ENCODE measurements at regions not wholly inside any gene's neighbourhood (a gene's known extent, or its start where the extent isn't known, plus 50 kb on each side); places are given as distances from the start of the nearest gene placed in this dataset.

- ATAC-seq, result peak; percentile 72
- intact Hi-C loops (cut with DNase I, micrococcal nuclease), result no loop called here
- no peak for DNase-seq
Observed at GRCh38 chr3:72299823-72300222, 514.9 kb upstream of the PROK2 start.

DNA sequence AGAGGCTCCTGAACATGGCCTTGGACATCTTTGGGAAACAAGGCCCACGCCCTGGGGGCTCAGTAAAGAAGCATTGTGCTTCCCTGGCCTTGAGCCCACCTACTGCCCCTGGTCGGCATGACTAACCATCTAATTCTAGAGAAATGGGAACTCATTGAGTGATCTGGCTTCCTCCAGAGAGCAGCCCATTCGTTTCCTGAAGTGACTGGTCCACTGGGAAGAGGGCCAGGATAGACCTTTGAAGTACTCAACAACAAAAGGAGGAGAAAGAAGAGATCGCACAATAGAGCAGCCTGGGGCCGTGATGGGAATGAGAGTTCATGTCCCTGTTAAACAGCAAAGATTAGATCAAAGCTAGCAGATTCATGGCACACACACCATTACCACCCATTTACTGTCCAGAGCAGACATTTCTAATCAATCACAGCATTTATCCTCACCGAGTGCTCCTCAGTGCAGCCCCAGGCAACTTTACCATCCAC lies 514.4 kb upstream of the PROK2 start:
- ATAC-seq, result no peak
- intact Hi-C loops (cut with DNase I, micrococcal nuclease), result no loop called here
- DNase-seq, result no peak

GRCh38 chr3:72298201-72299152 lies 513.5 kb upstream of the PROK2 start:
- no peak for DNase-seq
- no peak for ATAC-seq
- intact Hi-C loops (cut with DNase I, micrococcal nuclease), result no loop called here

GRCh38 chr3:72297481-72297880 lies 512.5 kb upstream of the PROK2 start:
- intact Hi-C loops (cut with DNase I, micrococcal nuclease), result no loop called here
- no peak for DNase-seq
- ATAC-seq, result no peak

DNA sequence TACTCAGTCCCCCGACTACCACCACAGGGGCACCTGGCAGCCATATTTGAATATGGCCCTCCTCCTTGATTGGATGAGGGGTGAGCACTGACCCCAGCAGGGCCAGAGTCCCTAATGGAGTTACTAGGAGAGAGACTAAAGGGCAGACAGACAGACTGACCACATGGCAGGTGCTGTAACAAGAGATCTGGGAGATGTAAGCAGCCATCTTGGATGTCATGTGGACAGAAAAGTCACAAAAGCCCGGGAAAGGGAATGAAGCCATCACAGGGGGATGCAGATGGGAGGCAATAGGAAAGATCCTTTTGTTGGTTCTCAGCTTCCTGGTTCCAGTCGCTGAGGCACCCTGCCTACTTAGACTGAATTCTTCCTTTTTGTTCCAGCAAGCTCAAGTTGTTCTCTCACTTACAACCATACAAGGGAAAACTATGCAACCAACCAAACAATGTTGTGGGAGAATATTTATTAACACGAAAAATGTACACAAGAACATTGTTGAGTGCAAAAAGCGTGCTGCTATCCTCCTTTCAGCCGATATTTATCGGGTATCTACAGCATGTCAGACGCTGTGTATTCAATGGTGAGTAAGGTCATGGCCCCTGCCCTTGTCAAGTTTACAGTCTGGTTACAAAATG lies 511.6 kb upstream of the PROK2 start:
- ATAC-seq (no peak), DNase-seq (no peak)
- intact Hi-C loops (cut with DNase I, micrococcal nuclease), result no loop called here

GRCh38 chr3:72295962-72296450 lies 511.1 kb upstream of the PROK2 start:
- ATAC-seq (no peak), DNase-seq (no peak)
- intact Hi-C loops (cut with DNase I, micrococcal nuclease), result no loop called here

DNA sequence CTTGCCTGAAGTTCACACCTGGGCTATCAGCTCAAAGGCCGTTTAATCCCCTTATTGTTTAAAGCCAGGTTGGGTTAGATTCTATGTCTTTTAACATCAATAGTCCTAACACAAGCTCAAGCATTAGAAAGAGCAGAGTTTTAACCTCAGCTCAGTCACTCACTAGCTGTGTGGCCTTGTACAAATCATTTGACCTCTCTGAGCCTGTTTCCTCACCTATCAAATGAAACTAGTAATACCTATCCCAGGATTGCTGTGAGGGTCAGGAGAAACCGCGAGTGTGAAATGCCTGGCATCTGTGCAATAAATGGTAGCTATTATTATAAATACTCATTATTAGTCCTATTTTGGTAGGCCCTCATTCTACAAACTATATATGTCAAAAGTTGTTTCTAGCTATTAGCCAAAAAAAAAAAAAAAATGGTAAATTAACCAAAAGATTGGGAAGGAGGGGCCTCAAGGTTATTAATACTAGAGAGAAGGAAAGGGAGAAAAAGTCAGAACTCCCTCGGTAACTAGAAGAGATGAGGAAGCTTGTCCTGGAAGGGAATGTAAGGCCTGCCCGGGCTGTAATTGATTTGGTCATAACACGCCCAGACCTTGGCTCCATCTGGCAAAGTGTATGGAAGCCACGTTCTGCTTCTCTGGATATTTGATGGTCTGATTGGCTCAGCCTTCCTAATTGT lies 510.5 kb upstream of the PROK2 start:
- intact Hi-C loops (cut with DNase I, micrococcal nuclease), result no loop called here
- ATAC-seq (no peak), DNase-seq (no peak)

DNA sequence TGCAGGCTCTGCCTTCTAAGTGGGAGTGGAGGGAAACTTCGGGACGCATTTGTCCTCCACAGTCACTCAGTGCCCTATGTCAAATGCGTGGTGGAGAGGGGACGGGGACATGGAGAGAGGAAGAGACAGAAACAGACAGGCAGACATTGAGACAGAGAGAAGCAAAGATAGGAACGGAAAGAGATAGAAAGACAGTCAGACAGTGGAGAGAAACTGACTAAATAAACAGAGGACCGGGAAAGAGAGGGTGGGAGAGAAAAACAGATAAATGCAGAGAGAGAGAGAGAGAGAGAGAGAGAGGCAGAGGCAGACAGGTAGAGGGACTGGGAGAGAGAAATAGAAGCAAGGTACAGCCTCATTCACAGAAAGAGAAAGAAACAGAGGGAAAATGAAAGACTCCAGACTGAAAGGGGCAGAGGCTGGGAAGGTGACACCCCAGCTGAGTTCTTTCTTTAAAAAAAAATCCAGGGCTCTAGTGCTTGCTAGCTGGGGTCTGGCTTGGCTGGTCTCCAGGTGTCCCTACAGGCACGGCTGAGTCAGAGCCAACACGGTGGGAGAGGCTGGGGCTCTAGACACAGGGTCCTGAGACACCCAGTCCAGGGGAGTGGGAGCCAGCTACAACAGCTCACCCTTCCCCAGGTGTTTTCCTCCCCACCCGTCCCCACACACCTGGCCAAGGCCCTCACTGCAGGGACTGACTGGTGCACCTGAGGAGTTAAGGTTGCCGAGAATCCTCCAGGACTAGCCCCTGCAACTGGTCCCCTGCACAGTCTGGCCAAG lies 506.1 kb upstream of the PROK2 start:
- intact Hi-C loops (cut with DNase I, micrococcal nuclease), result no loop called here
- DNase-seq, result no peak
- ATAC-seq, result no peak

GRCh38 chr3:72289692-72290071 lies 504.7 kb upstream of the PROK2 start:
- intact Hi-C loops (cut with DNase I, micrococcal nuclease), result no loop called here
- ATAC-seq (no peak), DNase-seq (no peak)

DNA sequence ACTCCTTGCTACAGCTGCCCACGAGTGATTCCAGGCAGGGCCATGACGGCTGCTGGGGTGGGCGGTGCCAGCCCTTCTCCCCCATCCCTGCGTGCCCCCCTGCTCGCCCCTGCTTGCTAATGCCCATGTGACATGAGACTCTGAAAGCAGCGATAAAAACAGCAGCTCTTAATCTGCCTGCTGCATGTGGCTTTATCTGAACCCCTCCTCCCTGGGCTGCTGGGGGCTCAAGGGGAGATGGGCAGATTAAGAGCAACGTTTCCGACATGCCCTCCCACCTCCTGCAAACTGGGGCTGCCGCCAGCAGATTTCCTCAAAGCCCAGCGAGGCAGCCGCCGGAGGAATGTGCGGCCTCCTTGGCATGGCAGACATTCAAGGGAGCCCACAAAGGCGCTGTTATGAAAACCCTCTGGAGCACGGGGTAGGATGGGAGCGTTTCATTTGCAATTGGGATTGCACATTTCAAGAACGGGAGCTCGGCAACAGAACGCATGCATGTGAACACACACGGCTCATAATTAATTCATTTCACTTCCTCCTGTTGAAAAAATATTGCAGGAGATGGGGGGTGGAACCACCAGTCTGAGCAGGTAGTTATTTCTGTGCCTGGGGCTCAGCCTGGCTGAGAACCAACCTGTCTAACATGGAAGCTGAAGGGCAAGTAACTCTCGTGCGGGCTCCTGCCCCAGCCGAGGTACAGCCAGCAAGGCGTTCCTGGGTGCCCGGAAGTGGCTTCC lies 504.2 kb upstream of the PROK2 start:
- peak in 1 of 2 donors; percentile 28 for DNase-seq
- ATAC-seq, result peak; percentile 58
- intact Hi-C loops (cut with DNase I, micrococcal nuclease), result no loop called here

GRCh38 chr3:72287956-72288355 lies 503.0 kb upstream of the PROK2 start:
- DNase-seq (no peak), ATAC-seq (no peak)
- intact Hi-C loops (cut with DNase I, micrococcal nuclease), result no loop called here

DNA sequence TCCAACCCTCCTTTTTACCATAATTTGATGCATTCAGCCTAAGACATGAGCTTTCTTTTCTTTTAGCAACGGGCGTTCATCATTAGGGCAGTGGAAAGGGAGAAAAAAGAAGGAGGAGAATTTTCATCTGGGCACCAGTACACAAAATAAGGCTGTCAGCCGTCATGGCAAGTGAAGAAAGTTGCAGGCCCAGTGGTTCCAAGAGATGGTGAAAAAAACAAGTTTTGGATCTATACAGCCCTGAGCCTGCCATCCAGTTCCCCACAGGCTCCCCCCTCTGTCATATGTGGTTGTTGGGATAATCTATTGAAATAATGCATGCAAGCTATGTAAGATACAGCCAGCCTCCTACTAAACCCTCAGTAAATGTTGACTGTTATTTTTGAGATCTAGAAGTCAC lies 500.6 kb upstream of the PROK2 start:
- intact Hi-C loops (cut with DNase I, micrococcal nuclease), result no loop called here
- DNase-seq, result no peak
- no peak for ATAC-seq

DNA sequence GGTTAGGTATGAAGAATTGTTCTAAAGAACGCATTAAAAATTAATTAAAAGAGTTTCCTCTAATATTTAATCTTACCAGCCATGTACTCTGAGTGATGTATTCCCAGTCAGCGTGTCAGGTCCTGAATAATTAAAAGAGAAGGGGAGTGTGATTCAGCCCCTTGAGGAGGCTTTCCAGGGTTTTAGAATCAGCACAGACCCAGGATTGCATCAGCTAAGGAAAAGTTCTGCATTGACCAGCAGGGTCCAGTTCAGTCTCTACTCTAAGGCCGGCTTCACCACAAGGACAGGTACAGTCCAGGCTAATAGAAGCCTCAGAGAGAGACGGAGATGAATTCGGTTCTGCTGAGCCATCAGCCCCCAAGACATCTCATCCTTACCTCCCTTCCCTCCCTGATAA lies 499.5 kb upstream of the PROK2 start:
- no peak for DNase-seq
- intact Hi-C loops (cut with DNase I, micrococcal nuclease), result no loop called here
- no peak for ATAC-seq

DNA sequence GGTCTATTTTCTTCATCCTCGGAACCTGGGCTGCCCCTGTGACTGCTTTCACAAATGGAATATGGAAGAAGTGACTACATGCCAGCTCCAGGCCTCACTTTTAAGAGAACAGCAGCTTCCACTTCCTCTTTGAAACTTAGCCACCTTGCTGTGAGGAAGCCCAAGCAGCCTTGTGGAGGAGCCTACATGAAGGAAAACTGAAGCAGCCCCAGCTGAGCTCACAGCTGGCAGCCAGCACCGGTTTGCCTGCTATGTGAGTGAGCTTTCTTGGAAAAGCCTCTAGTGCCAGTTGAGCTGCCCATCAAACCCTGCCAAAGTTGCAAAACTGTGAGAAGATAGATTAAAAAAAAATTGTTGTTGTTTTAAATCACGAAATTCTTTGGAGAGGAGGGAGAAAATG lies 498.0 kb upstream of the PROK2 start:
- no peak for DNase-seq
- intact Hi-C loops (cut with DNase I, micrococcal nuclease), result no loop called here
- ATAC-seq, result no peak

DNA sequence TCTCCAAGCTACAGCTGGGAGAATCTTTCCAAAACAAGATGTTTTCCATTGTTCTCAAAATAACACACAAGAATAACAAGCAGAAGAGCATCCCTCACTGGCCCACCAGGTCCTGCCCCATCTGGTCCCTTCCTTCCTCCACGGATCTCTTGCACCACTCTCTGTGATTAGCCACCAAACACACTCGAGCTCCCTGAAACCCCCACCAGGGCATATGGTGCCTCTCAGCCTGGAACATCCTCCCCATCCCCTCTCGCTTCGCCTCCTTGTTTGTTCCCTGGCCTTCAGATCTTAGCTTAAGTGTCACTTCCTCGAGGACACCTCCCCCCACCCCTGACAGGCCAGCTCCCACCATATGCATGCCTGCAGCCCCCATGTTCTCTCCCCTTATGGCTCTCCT lies 496.6 kb upstream of the PROK2 start:
- intact Hi-C loops (cut with DNase I, micrococcal nuclease), result no loop called here
- ATAC-seq, result no peak
- DNase-seq, result no peak

DNA sequence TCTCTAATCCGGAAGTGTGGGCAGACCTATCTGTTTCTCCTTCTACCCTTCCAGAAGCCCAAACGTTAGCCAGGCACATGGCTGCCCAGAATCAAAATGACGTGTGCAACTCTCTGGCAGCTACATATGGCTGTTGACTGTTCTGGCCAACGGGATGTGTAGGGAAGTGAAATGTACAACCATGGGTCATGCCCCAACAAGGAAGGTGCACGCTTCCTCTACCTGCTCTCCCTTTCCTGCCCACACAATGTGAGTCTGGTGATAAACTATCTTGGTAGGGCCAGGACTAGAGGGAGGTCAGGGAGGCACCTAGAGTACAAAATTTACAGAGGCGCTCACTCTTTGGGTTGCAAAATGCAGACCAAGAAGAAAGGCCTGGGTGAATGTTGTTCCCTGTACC lies 495.9 kb upstream of the PROK2 start:
- intact Hi-C loops (cut with DNase I, micrococcal nuclease), result no loop called here
- DNase-seq (no peak), ATAC-seq (no peak)

DNA sequence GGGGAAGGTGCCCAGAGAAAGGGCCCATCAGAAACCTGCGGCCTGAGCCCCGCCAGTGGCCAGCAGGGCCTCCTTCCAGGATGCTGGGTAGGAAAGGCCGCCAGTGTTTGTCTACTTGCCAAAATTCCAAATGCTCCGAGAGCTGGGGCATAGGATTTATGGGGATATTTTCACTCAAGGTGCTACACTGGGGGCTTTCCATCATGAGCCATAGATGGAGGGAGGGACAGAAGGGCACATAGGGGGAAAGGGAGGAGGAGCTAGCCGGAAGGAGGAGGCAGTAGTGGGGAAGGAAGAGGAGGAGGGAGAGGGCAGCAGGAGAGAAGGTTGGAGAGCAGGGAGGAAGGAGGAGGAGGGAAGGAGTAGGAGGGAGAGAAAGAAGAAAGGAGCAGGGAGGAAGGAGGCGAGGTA lies 494.7 kb upstream of the PROK2 start:
- DNase-seq (no peak), ATAC-seq (no peak)
- intact Hi-C loops (cut with DNase I, micrococcal nuclease), result no loop called here

DNA sequence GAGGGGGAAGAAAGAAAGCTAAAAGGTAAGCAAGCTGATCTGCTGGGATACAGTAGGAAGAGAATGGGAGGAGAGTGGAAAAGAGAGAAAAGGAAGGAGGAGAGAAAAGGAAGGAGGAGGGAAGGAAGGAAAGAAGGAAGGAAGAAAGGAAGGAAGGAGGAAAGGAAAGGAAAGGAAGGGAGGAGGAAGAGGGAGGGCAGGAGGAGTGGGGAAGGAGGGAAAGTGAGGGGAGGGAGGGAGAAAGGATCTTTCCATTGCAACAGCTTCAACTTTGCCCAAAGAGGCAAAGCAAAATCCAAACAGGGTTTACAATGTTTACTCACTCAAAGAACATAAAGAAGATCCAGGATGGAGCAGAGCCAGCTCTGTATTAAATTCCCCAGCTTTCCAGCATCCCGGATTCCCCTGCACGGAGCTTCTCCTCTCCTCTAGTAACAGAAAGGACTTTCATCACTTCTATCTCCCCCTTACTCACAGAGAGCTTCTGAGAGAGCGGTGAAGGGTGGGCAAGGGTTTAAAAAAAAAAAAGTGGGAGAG lies 494.2 kb upstream of the PROK2 start:
- peak; percentile 25 for ATAC-seq
- intact Hi-C loops (cut with DNase I, micrococcal nuclease), result no loop called here
- no peak for DNase-seq

All from left colon (tissue), 2 donors.